ENCODE measurements at regions not wholly inside any gene's neighbourhood (a gene's known extent, or its start where the extent isn't known, plus 50 kb on each side); places are given as distances from the start of the nearest gene placed in this dataset.

GRCh38 chr7:126378642-126379041 is 874.1 kb downstream of the GRM8 start:
- no peak for DNase-seq (ENCODE audit: low read depth)
- TF ChIP-seq, protein P1, sequence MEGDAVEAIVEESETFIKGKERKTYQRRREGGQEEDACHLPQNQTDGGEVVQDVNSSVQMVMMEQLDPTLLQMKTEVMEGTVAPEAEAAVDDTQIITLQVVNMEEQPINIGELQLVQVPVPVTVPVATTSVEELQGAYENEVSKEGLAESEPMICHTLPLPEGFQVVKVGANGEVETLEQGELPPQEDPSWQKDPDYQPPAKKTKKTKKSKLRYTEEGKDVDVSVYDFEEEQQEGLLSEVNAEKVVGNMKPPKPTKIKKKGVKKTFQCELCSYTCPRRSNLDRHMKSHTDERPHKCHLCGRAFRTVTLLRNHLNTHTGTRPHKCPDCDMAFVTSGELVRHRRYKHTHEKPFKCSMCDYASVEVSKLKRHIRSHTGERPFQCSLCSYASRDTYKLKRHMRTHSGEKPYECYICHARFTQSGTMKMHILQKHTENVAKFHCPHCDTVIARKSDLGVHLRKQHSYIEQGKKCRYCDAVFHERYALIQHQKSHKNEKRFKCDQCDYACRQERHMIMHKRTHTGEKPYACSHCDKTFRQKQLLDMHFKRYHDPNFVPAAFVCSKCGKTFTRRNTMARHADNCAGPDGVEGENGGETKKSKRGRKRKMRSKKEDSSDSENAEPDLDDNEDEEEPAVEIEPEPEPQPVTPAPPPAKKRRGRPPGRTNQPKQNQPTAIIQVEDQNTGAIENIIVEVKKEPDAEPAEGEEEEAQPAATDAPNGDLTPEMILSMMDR (conservative IDR thresholded peaks at IDR 0.05; ENCODE audit: low read depth, low read length) = no peak

GRCh38 chr7:126370038-126370668 is 882.6 kb downstream of the GRM8 start:
- DNase-seq (ENCODE audit: low read depth) = peak; percentile 8
- H3K4me3 ChIP-seq (ENCODE audit: low read depth, low read length) = no peak overlapping the region
- TF ChIP-seq, protein P1 (conservative IDR thresholded peaks at IDR 0.05; ENCODE audit: low read depth, low read length) = no peak

More at GRCh38 chr7:126378642-126379041, 874.1 kb downstream of the GRM8 start:
- H3K4me3 ChIP-seq (ENCODE audit: low read depth, low read length) = no peak overlapping the region

GRCh38 chr7:126362746-126363145 is 890.0 kb downstream of the GRM8 start:
- TF ChIP-seq, protein P1 (conservative IDR thresholded peaks at IDR 0.05; ENCODE audit: low read depth, low read length) = no peak
- DNase-seq (ENCODE audit: low read depth) = no peak
- H3K4me3 ChIP-seq (ENCODE audit: low read depth, low read length) = no peak overlapping the region

- TF ChIP-seq, protein P1 (conservative IDR thresholded peaks at IDR 0.05; ENCODE audit: low read depth, low read length) = no peak
- no peak for DNase-seq (ENCODE audit: low read depth)
- H3K4me3 ChIP-seq (ENCODE audit: low read depth, low read length) = no peak overlapping the region
Measured at GRCh38 chr7:126361183-126361582, 891.6 kb downstream of the GRM8 start.

- no peak overlapping the region for H3K4me3 ChIP-seq (ENCODE audit: low read depth, low read length)
- TF ChIP-seq, protein P1 (conservative IDR thresholded peaks at IDR 0.05; ENCODE audit: low read depth, low read length) = no peak
- no peak for DNase-seq (ENCODE audit: low read depth)
Measured at GRCh38 chr7:126339813-126340212, 912.9 kb downstream of the GRM8 start.

GRCh38 chr7:126305671-126306070 is 947.1 kb downstream of the GRM8 start:
- DNase-seq (ENCODE audit: low read depth) = no peak
- TF ChIP-seq, protein P1 (conservative IDR thresholded peaks at IDR 0.05; ENCODE audit: low read depth, low read length) = no peak
- H3K4me3 ChIP-seq (ENCODE audit: low read depth, low read length) = no peak overlapping the region

GRCh38 chr7:126303926-126304325 is 948.8 kb downstream of the GRM8 start:
- TF ChIP-seq, protein P1 (conservative IDR thresholded peaks at IDR 0.05; ENCODE audit: low read depth, low read length) = no peak
- no peak for DNase-seq (ENCODE audit: low read depth)
- H3K4me3 ChIP-seq (ENCODE audit: low read depth, low read length) = no peak overlapping the region

Measured in choroid plexus epithelial cell (primary cell).